MM.1S (cell line): ENCODE measurements at regions not wholly inside any gene's neighbourhood (a gene's known extent, or its start where the extent isn't known, plus 50 kb on each side); places are given as distances from the start of the nearest gene placed in this dataset.
A peak's percentile ranks its signal among the peaks of the same experiment; 100 is the strongest.

Experiments used
- EZH2 ChIP-seq: fragments of 300-600 bp; sonication (generic); optimal IDR thresholded peaks from 2 replicates; pipeline ENCODE3; 2017; ENCODE audit warnings: low read depth, mild to moderate bottlenecking, antibody characterized with exemption, low read length, mixed read lengths
- EZH2phosphoT487 ChIP-seq: fragments of 300-600 bp; sonication (generic); IDR thresholded peaks from 2 replicates; pipeline ENCODE4 v1.6.1; 2018; ENCODE audit warnings: antibody characterized with exemption, low read length
- TF ChIP-seq, protein P1 (sequence below): fragments of 300-600 bp; sonication (generic); IDR thresholded peaks from 2 replicates; pipeline ENCODE4 v1.5.1; 2016; ENCODE audit warnings: antibody characterized with exemption, low read length, mixed read lengths

DNA sequence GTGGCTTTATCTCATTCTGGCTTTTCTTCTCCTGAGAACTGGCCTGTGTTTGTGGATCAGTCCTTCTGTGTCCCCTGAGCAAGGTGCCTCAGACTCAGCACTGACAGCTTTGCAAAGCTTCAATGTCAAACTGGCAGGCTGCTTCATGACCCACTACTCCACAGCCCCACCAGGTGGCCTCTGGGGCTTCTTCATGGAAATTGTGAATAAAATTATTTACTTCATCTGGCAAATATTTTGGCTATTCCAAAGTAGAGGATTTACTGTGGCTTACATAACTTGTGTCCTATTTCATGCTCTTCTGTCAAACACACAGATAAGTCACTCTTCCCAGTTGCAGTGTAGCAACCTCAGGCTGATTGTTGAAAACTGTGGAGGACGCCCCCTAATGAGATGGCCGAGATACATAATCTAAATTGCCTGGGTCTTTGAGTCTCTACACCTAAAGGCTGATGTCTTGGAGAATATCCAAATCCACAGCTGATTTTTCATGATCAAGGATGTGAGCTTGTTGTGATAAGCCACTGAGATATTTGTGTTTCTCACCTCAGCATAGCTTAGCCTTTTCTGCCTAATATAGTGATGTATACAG is 721.9 kb upstream of the SLC10A2 start:
- TF ChIP-seq, protein P1, sequence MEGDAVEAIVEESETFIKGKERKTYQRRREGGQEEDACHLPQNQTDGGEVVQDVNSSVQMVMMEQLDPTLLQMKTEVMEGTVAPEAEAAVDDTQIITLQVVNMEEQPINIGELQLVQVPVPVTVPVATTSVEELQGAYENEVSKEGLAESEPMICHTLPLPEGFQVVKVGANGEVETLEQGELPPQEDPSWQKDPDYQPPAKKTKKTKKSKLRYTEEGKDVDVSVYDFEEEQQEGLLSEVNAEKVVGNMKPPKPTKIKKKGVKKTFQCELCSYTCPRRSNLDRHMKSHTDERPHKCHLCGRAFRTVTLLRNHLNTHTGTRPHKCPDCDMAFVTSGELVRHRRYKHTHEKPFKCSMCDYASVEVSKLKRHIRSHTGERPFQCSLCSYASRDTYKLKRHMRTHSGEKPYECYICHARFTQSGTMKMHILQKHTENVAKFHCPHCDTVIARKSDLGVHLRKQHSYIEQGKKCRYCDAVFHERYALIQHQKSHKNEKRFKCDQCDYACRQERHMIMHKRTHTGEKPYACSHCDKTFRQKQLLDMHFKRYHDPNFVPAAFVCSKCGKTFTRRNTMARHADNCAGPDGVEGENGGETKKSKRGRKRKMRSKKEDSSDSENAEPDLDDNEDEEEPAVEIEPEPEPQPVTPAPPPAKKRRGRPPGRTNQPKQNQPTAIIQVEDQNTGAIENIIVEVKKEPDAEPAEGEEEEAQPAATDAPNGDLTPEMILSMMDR = peak; percentile 16
- TF ChIP-seq EZH2 (no peak), EZH2phosphoT487 (no peak)
